ENCODE measurements at regions not wholly inside any gene's neighbourhood (a gene's known extent, or its start where the extent isn't known, plus 50 kb on each side); places are given as distances from the start of the nearest gene placed in this dataset.
"Not testable (repeated sequence)": the region's sequence is repeated elsewhere in the genome, so short reads cannot be mapped to it uniquely, and the experiment has no call there.

DNA sequence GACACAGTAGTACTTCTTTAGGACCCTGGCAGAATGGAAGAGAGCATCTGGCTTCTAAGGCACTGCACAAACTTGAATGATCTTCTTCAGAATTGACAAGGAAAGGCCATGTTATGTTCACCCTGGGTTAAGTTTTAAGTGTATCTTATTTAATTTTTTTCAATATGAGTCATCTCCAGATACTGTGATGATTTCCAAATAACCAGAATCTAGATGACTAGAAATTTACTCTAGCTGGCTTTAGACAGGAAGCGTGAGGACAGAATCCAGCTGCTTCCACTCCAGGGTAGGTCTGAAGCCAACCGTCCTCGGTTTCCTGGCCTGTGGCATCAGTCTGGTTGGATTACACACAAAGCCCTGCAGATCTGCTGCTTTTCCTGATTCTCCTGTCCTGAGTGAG lies 370.5 kb downstream of the BCL2L11 start:
- H3K23ac ChIP-seq (ENCODE audit: insufficient read length); H3K79me2 ChIP-seq (ENCODE audit: control insufficient read depth in 1 of 2, insufficient read depth in 2 of 2, low read length in 2 of 2); H3K56ac ChIP-seq (replicated peaks; ENCODE audit: insufficient read length, low read depth, low read length); H4K8ac ChIP-seq (ENCODE audit: extremely low read depth, insufficient read depth, low read length); H3K18ac ChIP-seq (ENCODE audit: extremely low read depth, low read length); H2BK12ac ChIP-seq (ENCODE audit: low read depth, low read length); H3K23me2 ChIP-seq (ENCODE audit: low read depth, low read length); CTCF ChIA-PET (ENCODE audit: partially characterized antibody); POLR2A ChIA-PET (ENCODE audit: partially characterized antibody); H2AK5ac ChIP-seq (ENCODE audit: low read depth, low read length); H3K4me3 ChIP-seq (ENCODE audit: extremely low read depth in 1 of 4, insufficient read depth in 2 of 4, low read depth in 3 of 4, low read length in 4 of 4); H3K4me1 ChIP-seq (replicated peaks in 1 of 4; ENCODE audit: control insufficient read depth in 3 of 4, insufficient read depth in 4 of 4, low read length in 3 of 4); H3K27me3 ChIP-seq (replicated peaks in 1 of 4; ENCODE audit: control insufficient read depth in 3 of 4, extremely low read depth in 1 of 4, insufficient read depth in 3 of 4, low read length in 3 of 4); H2BK15ac ChIP-seq (ENCODE audit: low read length); H3K4ac ChIP-seq (replicated peaks; ENCODE audit: insufficient read length, low read depth, low read length); H3K36me3 ChIP-seq (ENCODE audit: control insufficient read depth in 2 of 4, insufficient read depth in 4 of 4, low read length in 3 of 4); H2BK20ac ChIP-seq (ENCODE audit: low read length); H2BK120ac ChIP-seq (replicated peaks; ENCODE audit: low read depth, low read length); H2AFZ ChIP-seq (ENCODE audit: low read length); DNase-seq (ENCODE audit: low read depth in 1 of 2, low spot score in 2 of 2); H3K9ac ChIP-seq (replicated peaks in 1 of 4; ENCODE audit: extremely low read depth in 1 of 4, low read depth in 3 of 4, low read length in 3 of 4); H4K5ac ChIP-seq (ENCODE audit: insufficient read length, low read depth, low read length); H2BK5ac ChIP-seq (ENCODE audit: low read depth, low read length); H3K79me1 ChIP-seq (ENCODE audit: low read depth, low read length); H3K4me2 ChIP-seq (ENCODE audit: insufficient read depth in 1 of 2, low read depth in 2 of 2, low read length in 2 of 2); H3K27ac ChIP-seq (ENCODE audit: low read depth, low read length); H4K20me1 ChIP-seq (replicated peaks in 1 of 2; ENCODE audit: control insufficient read depth in 1 of 2, insufficient read depth in 2 of 2, low read length in 2 of 2); H4K91ac ChIP-seq (replicated peaks; ENCODE audit: insufficient read length, low read length); H3K14ac ChIP-seq (ENCODE audit: insufficient read length); FAIRE-seq; H3K9me3 ChIP-seq (ENCODE audit: insufficient read depth in 2 of 2, low read depth in 1 of 2, low read length in 1 of 2): not testable (repeated sequence)
- WGBS, 2 experiments (ENCODE audit: extremely low coverage in 1 of 2, insufficient coverage in 1 of 2, insufficient read length in 1 of 2, insufficient replicate concordance in 2 of 2, low coverage in 1 of 2, low lambda C conversion rate in 2 of 2, missing lambda C conversion rate in 1 of 2) = no CpG with 5 or more reads among the region's 3 CpGs

DNA sequence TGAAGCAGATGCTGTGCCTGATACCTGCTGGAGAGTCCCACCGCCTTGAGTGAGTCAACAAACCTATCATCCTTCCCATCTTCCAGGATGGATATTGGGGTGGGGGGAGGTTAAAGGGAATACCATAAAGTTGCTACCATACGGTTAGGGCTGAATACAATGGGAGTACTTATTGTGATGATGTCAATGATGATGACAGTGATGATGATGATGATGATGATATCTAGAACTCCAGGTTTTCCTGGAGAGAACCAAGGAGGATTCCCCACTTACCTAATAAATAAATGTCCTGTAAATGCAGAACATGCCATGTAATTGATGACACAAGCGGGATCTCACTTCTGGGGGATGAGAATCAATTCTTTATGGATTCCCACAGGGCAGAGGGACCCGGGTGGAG lies 370.9 kb downstream of the BCL2L11 start:
- H2BK15ac ChIP-seq (ENCODE audit: low read length); DNase-seq (ENCODE audit: low read depth in 1 of 2, low spot score in 2 of 2); H3K79me1 ChIP-seq (ENCODE audit: low read depth, low read length); H2BK120ac ChIP-seq (replicated peaks; ENCODE audit: low read depth, low read length); H3K56ac ChIP-seq (replicated peaks; ENCODE audit: insufficient read length, low read depth, low read length); H3K4me3 ChIP-seq (ENCODE audit: extremely low read depth in 1 of 4, insufficient read depth in 2 of 4, low read depth in 3 of 4, low read length in 4 of 4); H3K14ac ChIP-seq (ENCODE audit: insufficient read length); H3K23me2 ChIP-seq (ENCODE audit: low read depth, low read length); H3K27ac ChIP-seq (ENCODE audit: low read depth, low read length); H3K9ac ChIP-seq (replicated peaks in 1 of 4; ENCODE audit: extremely low read depth in 1 of 4, low read depth in 3 of 4, low read length in 3 of 4); H3K4me1 ChIP-seq (replicated peaks in 1 of 4; ENCODE audit: control insufficient read depth in 3 of 4, insufficient read depth in 4 of 4, low read length in 3 of 4); H2BK5ac ChIP-seq (ENCODE audit: low read depth, low read length); H3K9me3 ChIP-seq (ENCODE audit: insufficient read depth in 2 of 2, low read depth in 1 of 2, low read length in 1 of 2); H4K8ac ChIP-seq (ENCODE audit: extremely low read depth, insufficient read depth, low read length); POLR2A ChIA-PET (ENCODE audit: partially characterized antibody); H3K36me3 ChIP-seq (ENCODE audit: control insufficient read depth in 2 of 4, insufficient read depth in 4 of 4, low read length in 3 of 4); H2BK20ac ChIP-seq (ENCODE audit: low read length); H2AFZ ChIP-seq (ENCODE audit: low read length); H3K79me2 ChIP-seq (ENCODE audit: control insufficient read depth in 1 of 2, insufficient read depth in 2 of 2, low read length in 2 of 2); H3K4ac ChIP-seq (replicated peaks; ENCODE audit: insufficient read length, low read depth, low read length); H4K91ac ChIP-seq (replicated peaks; ENCODE audit: insufficient read length, low read length); CTCF ChIA-PET (ENCODE audit: partially characterized antibody); H2AK5ac ChIP-seq (ENCODE audit: low read depth, low read length); H3K4me2 ChIP-seq (ENCODE audit: insufficient read depth in 1 of 2, low read depth in 2 of 2, low read length in 2 of 2); H4K20me1 ChIP-seq (replicated peaks in 1 of 2; ENCODE audit: control insufficient read depth in 1 of 2, insufficient read depth in 2 of 2, low read length in 2 of 2); H2BK12ac ChIP-seq (ENCODE audit: low read depth, low read length); H4K5ac ChIP-seq (ENCODE audit: insufficient read length, low read depth, low read length); H3K27me3 ChIP-seq (replicated peaks in 1 of 4; ENCODE audit: control insufficient read depth in 3 of 4, extremely low read depth in 1 of 4, insufficient read depth in 3 of 4, low read length in 3 of 4); H3K18ac ChIP-seq (ENCODE audit: extremely low read depth, low read length); H3K23ac ChIP-seq (ENCODE audit: insufficient read length); FAIRE-seq: not testable (repeated sequence)
- WGBS, 2 experiments (ENCODE audit: extremely low coverage in 1 of 2, insufficient coverage in 1 of 2, insufficient read length in 1 of 2, insufficient replicate concordance in 2 of 2, low coverage in 1 of 2, low lambda C conversion rate in 2 of 2, missing lambda C conversion rate in 1 of 2) = 83% methylated on average over 3 of the region's 4 CpGs; no CpG with 5 or more reads in 1 of the 2 experiments

All from H1 (cell line).